Right lobe of liver (tissue), 4 donors: ENCODE measurements at regions not wholly inside any gene's neighbourhood (a gene's known extent, or its start where the extent isn't known, plus 50 kb on each side); places are given as distances from the start of the nearest gene placed in this dataset.

ENCODE experiments used
- POLR2A ChIP-seq: fragments of 450-650 bp; IDR thresholded peaks from one replicate; pipeline ENCODE4 v1.6.1; 2017; ENCODE audit warnings: antibody characterized with exemption, mild to moderate bottlenecking
- TF ChIP-seq, protein P1 (sequence below), 4 donors: fragments of 200-600 bp in 3 of 4; fragments of 450-650 bp in 1 of 4; IDR thresholded peaks; one replicate each; pipeline versions ENCODE4 v1.5.1 to v1.8.0; 2016 to 2022; ENCODE audit warnings: antibody characterized with exemption in 4 of 4, mild to moderate bottlenecking in 2 of 4
- donor health status: DM: no; HTN: no; CAD: no.
- donor health status: DM: no; HTN: no; CAD: no.
- donor health status: DM: no; HTN: yes; CAD: no.

DNA sequence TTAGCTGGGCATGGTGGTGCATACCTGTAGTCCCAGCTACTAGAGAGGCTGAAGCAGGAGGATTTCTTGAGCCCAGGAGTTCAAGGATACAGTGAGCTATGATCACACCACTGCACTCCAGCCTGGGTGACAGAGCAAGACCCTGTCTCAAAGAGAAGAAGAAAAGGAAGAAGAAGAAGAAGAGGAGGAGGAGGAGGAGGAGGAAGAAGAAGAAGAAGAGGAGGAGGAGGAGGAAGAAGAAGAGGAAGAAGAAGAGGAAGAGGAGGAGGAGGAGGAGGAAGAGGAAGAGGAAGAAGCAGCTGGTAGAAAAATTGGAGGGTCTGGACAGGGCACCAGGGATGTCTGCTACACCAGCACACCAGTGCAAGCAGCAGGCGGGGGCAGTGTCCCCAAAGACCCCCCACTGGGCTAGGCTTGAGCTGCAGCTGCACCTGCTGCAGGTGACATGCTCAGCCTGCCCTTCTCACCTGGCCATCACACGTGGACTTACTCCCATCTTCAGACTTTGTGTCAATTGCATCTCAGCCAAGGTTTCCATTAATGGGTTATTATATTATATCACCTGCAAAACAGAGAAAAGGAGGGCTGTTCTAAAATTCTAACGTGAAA lies 180.9 kb upstream of the ZNF507 start:
- TF ChIP-seq, protein P1, sequence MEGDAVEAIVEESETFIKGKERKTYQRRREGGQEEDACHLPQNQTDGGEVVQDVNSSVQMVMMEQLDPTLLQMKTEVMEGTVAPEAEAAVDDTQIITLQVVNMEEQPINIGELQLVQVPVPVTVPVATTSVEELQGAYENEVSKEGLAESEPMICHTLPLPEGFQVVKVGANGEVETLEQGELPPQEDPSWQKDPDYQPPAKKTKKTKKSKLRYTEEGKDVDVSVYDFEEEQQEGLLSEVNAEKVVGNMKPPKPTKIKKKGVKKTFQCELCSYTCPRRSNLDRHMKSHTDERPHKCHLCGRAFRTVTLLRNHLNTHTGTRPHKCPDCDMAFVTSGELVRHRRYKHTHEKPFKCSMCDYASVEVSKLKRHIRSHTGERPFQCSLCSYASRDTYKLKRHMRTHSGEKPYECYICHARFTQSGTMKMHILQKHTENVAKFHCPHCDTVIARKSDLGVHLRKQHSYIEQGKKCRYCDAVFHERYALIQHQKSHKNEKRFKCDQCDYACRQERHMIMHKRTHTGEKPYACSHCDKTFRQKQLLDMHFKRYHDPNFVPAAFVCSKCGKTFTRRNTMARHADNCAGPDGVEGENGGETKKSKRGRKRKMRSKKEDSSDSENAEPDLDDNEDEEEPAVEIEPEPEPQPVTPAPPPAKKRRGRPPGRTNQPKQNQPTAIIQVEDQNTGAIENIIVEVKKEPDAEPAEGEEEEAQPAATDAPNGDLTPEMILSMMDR (IDR thresholded peaks at IDR 0.05), result no peak
- TF ChIP-seq POLR2A, result no peak
